ENCODE measurements at regions not wholly inside any gene's neighbourhood (a gene's known extent, or its start where the extent isn't known, plus 50 kb on each side); places are given as distances from the start of the nearest gene placed in this dataset.

DNA sequence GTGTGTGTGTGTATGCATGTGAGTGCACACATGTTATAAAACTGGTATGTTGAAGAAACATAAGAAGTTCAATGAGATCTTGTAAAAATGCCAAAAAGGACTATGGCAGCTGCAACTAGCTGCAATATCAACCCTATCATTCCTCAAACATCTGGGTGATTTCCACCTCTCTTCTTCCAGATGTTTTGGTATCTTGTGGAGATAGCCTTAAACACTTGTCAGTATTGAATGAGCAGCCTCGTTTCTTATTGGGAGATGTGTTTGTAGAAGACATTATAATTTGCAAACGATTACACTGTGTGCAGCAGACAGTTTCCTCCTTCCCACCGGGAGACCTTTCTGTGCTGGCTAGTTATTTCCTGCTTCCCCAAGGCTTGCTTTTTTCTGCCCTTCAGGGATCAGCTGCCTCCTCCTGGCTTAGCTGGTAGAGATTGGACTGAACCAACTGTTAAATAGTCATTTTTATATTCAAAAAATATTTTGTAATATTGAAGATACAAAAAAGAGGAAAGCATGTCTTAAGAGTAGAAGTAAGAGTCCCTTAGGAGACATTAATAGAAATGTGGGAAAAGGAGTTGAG lies 168.4 kb upstream of the MPDZ start:
- Mint-ChIP-seq H3K9me3 (no peaks in the 10 kb centered on the region), H3K4me3 (no peak overlapping the region), H3K27ac (no peak overlapping the region), H3K27me3 (ENCODE audit: low read depth) (no peaks in the 10 kb centered on the region), H3K4me1 (peaks cover 22 to 24% of the 10 kb centered on the region in 2 experiments), H3K36me3 (ENCODE audit: insufficient read depth in 1 of 3, low read depth in 3 of 3) (no peaks in the 10 kb centered on the region)
- H3K4me2 ChIP-seq (ENCODE audit: insufficient read depth, insufficient read length, low read length): no peak overlapping the region
- H3K9me3 ChIP-seq (ENCODE audit: control insufficient read depth, low read depth, low read length): no peaks in the 10 kb centered on the region
- no peak overlapping the region for H3K4ac ChIP-seq (ENCODE audit: low read depth, low read length)
- TF ChIP-seq, protein P1, sequence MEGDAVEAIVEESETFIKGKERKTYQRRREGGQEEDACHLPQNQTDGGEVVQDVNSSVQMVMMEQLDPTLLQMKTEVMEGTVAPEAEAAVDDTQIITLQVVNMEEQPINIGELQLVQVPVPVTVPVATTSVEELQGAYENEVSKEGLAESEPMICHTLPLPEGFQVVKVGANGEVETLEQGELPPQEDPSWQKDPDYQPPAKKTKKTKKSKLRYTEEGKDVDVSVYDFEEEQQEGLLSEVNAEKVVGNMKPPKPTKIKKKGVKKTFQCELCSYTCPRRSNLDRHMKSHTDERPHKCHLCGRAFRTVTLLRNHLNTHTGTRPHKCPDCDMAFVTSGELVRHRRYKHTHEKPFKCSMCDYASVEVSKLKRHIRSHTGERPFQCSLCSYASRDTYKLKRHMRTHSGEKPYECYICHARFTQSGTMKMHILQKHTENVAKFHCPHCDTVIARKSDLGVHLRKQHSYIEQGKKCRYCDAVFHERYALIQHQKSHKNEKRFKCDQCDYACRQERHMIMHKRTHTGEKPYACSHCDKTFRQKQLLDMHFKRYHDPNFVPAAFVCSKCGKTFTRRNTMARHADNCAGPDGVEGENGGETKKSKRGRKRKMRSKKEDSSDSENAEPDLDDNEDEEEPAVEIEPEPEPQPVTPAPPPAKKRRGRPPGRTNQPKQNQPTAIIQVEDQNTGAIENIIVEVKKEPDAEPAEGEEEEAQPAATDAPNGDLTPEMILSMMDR (conservative IDR thresholded peaks at IDR 0.05): no peak
- H3K4me1 ChIP-seq (ENCODE audit: insufficient read depth, low read length): peaks cover 2% of the 10 kb centered on the region; the same call in 1 of the 2 replicates
- DNase-seq: no peak
- H2BK15ac ChIP-seq (ENCODE audit: low read depth, low read length): no peak overlapping the region
- H2AK5ac ChIP-seq (ENCODE audit: insufficient read length, low read length): no peak overlapping the region
- H2BK120ac ChIP-seq (ENCODE audit: low read depth, low read length, poor library complexity, severe bottlenecking): no peak overlapping the region
- H3K9ac ChIP-seq (ENCODE audit: extremely low read depth, insufficient read length, low read length): no peak overlapping the region
- no peak overlapping the region for H3K56ac ChIP-seq (ENCODE audit: insufficient read length, low read depth, low read length)
- H4K91ac ChIP-seq (ENCODE audit: insufficient read length, low read depth, low read length): no peak overlapping the region
- no peaks in the 10 kb centered on the region for H3K23me2 ChIP-seq (ENCODE audit: insufficient read length, low read depth, low read length, poor library complexity, severe bottlenecking)
- H2BK12ac ChIP-seq (ENCODE audit: insufficient read length, low read depth, low read length): no peak overlapping the region
- H2AFZ ChIP-seq (ENCODE audit: low read length): no peak overlapping the region
- no peak overlapping the region for H3K23ac ChIP-seq (ENCODE audit: insufficient read length, low read depth, low read length)
- H3T11ph ChIP-seq (ENCODE audit: low read length): no peak overlapping the region
- H3K14ac ChIP-seq (ENCODE audit: insufficient read depth, low read length): no peak overlapping the region
- H4K5ac ChIP-seq (ENCODE audit: insufficient read length, low read depth, low read length): no peak overlapping the region
- H2BK20ac ChIP-seq (ENCODE audit: low read depth, low read length, poor library complexity, severe bottlenecking): no peak overlapping the region
- no peaks in the 10 kb centered on the region for H3K27me3 ChIP-seq (ENCODE audit: insufficient read depth, low read length)
- H4K8ac ChIP-seq (replicated peaks; ENCODE audit: insufficient read length, low read depth, low read length): no peak overlapping the region
- H3K79me1 ChIP-seq (ENCODE audit: insufficient read depth, low read depth, low read length, poor library complexity, severe bottlenecking): no peaks in the 10 kb centered on the region
- WGBS (ENCODE audit: extremely low coverage, insufficient read length, low lambda C conversion rate): no CpG with 5 or more reads among the region's 3 CpGs
- H3K18ac ChIP-seq (ENCODE audit: insufficient read length, low read depth, low read length): no peak overlapping the region
- H4K20me1 ChIP-seq (ENCODE audit: control insufficient read depth, insufficient read depth, insufficient read length): no peaks in the 10 kb centered on the region
- no peaks in the 10 kb centered on the region for H3K79me2 ChIP-seq (ENCODE audit: insufficient read depth, low read length)
- no peak overlapping the region for H3K27ac ChIP-seq (ENCODE audit: insufficient read length, low read depth, low read length)
- no peak overlapping the region for H2BK5ac ChIP-seq (ENCODE audit: insufficient read length, low read length)
